Effector memory CD4-positive, alpha-beta T cell (primary cell): ENCODE measurements at regions not wholly inside any gene's neighbourhood (a gene's known extent, or its start where the extent isn't known, plus 50 kb on each side); places are given as distances from the start of the nearest gene placed in this dataset.

Experiments
- DNase-seq, 3 donors: peaks; one replicate each; pipeline ENCODE4 v3.0.0-alpha.2; 2020
- H3K27ac ChIP-seq: 2 replicates; pipeline ENCODE4 v1.7.0; 2013; ENCODE audit warnings: mild to moderate bottlenecking, low read length, moderate library complexity; ENCODE audit not compliant: insufficient read depth, poor library complexity, severe bottlenecking
- H3K27me3 ChIP-seq: replicated peaks from 2 replicates; pipeline ENCODE4 v1.7.0; 2013; ENCODE audit warnings: mild to moderate bottlenecking, low read length; ENCODE audit not compliant: insufficient read depth, control insufficient read depth, poor library complexity, severe bottlenecking
- H3K36me3 ChIP-seq: 2 replicates; pipeline ENCODE4 v1.7.0; 2013; ENCODE audit warnings: mild to moderate bottlenecking, low read length, moderate library complexity; ENCODE audit not compliant: control insufficient read depth, insufficient read depth
- H3K4me1 ChIP-seq: 2 replicates; pipeline ENCODE4 v1.7.0; 2013; ENCODE audit warnings: low read length, mild to moderate bottlenecking; ENCODE audit not compliant: control insufficient read depth, insufficient read depth, poor library complexity, severe bottlenecking
- H3K4me3 ChIP-seq: 2 replicates; pipeline ENCODE4 v1.7.0; 2013; ENCODE audit warnings: low read length, low read depth, mild to moderate bottlenecking; ENCODE audit not compliant: insufficient read depth, poor library complexity, severe bottlenecking
- H3K9me3 ChIP-seq: 2 replicates; pipeline ENCODE4 v1.7.0; 2013; ENCODE audit warnings: mild to moderate bottlenecking, low read length, moderate library complexity; ENCODE audit not compliant: control insufficient read depth

GRCh38 chr12:89840162-89840922 is 131.7 kb upstream of the ATP2B1 start:
- Histone ChIP-seq H3K36me3 (no peaks in the 10 kb centered on the region), H3K27me3 (no peaks in the 10 kb centered on the region), H3K4me3 (no peak overlapping the region), H3K4me1 (no peaks in the 10 kb centered on the region), H3K9me3 (no peaks in the 10 kb centered on the region), H3K27ac (no peak overlapping the region)
- DNase-seq: no peak

GRCh38 chr12:89839444-89839843 is 130.8 kb upstream of the ATP2B1 start:
- DNase-seq: no peak
- H3K4me1 ChIP-seq: no peaks in the 10 kb centered on the region
- no peaks in the 10 kb centered on the region for H3K36me3 ChIP-seq
- H3K9me3 ChIP-seq: no peaks in the 10 kb centered on the region
- no peak overlapping the region for H3K27ac ChIP-seq
- no peaks in the 10 kb centered on the region for H3K27me3 ChIP-seq
- H3K4me3 ChIP-seq: no peak overlapping the region

DNA sequence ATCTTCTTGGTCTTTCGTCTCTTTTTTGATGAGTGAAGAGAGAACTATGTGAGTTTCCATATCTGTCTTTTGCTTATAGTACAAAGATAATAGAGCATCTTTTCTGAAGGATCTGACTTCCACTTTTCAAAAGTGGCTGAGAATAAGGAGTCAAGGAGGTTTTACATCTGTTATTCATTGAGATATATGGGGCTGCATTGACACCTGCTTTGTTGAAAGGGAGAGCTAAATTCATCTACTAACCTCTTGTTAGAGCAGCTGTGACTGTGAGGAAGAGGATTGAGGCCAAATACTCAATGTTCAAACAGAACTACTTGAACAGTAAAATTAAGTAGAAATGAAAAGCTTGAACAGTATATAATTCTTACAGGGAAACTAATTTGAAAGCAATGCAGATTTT is 130.2 kb upstream of the ATP2B1 start:
- Histone ChIP-seq H3K36me3 (no peaks in the 10 kb centered on the region), H3K4me1 (no peaks in the 10 kb centered on the region), H3K27ac (no peak overlapping the region), H3K9me3 (no peaks in the 10 kb centered on the region), H3K4me3 (no peak overlapping the region), H3K27me3 (no peaks in the 10 kb centered on the region)
- DNase-seq: no peak

DNA sequence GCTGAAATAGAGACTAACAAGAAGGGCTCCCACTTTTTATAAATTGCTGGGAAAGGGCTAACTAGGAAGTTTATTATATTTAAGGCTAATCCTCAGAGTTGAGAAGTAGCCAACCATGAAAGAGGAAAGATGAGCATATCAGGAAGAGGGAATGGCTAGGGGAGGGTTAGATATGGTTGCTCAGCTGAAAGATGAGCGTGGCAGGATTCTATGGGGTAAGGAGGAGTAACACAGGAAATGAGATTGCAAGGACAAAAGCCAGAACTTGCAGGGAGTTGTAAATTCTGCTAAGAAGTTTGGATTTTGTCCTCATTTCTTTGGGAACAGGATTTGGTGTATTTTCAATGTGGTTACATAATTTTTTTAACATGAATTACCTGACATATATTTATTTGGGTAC is 127.4 kb upstream of the ATP2B1 start:
- no peaks in the 10 kb centered on the region for H3K36me3 ChIP-seq

DNA sequence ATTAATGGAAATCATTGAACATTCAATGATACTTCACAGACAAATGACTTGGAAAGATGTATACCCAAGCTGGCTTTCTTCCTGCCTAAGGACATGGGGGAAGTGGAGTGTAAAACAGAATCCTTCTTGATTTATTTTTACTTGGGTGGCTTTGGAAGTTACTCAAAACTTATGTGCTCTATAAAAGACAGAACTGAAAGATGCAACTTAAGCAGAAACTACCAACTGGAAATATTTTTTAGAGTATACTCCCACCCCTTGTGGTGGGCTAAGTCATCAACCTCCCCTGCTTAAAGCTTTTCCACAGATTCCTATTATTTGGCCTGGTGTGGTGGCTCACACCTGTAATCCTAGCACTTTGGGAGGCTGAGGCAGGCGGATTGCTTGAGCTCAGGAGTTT is 126.0 kb upstream of the ATP2B1 start:
- H3K9me3 ChIP-seq: no peaks in the 10 kb centered on the region
- no peaks in the 10 kb centered on the region for H3K4me1 ChIP-seq
- DNase-seq: no peak
- H3K27me3 ChIP-seq: no peaks in the 10 kb centered on the region
- no peak overlapping the region for H3K4me3 ChIP-seq
- no peak overlapping the region for H3K27ac ChIP-seq
- no peaks in the 10 kb centered on the region for H3K36me3 ChIP-seq

More for the DNA sequence above, 127.4 kb upstream of the ATP2B1 start:
- no peaks in the 10 kb centered on the region for H3K9me3 ChIP-seq
- no peak overlapping the region for H3K4me3 ChIP-seq
- no peaks in the 10 kb centered on the region for H3K27me3 ChIP-seq
- no peaks in the 10 kb centered on the region for H3K4me1 ChIP-seq
- no peak for DNase-seq
- no peak overlapping the region for H3K27ac ChIP-seq

GRCh38 chr12:89833337-89834252 is 125.0 kb upstream of the ATP2B1 start:
- no peaks in the 10 kb centered on the region for H3K27me3 ChIP-seq
- no peaks in the 10 kb centered on the region for H3K36me3 ChIP-seq
- H3K4me1 ChIP-seq: no peaks in the 10 kb centered on the region
- DNase-seq: no peak
- H3K9me3 ChIP-seq: no peaks in the 10 kb centered on the region
- H3K4me3 ChIP-seq: no peak overlapping the region
- no peak overlapping the region for H3K27ac ChIP-seq

DNA sequence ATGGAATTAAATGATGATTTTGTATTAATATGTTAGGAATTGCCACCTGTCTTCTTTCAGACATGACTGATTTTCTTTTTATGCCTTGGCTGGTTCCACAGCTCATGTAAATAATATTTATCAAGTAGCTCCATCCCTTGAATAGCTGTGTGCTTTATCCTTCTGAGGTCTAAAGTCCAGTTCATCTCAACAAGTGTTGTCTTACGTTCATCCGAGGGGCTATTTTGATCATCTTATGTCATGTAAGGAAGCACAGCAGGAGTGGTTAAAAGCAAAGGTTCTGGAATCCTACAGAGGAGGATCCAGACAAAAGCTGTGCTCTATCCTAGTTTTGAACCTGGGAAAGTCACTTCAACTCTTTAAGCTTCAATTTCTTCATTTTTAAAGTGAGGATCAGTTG is 123.7 kb upstream of the ATP2B1 start:
- Histone ChIP-seq H3K9me3 (no peaks in the 10 kb centered on the region), H3K36me3 (no peaks in the 10 kb centered on the region)

GRCh38 chr12:89831310-89832095 is 122.9 kb upstream of the ATP2B1 start:
- Histone ChIP-seq H3K27me3 (no peaks in the 10 kb centered on the region), H3K4me3 (no peak overlapping the region), H3K27ac (no peak overlapping the region), H3K36me3 (no peaks in the 10 kb centered on the region), H3K9me3 (no peaks in the 10 kb centered on the region), H3K4me1 (no peaks in the 10 kb centered on the region)
- DNase-seq: no peak

More for the DNA sequence above, 123.7 kb upstream of the ATP2B1 start:
- Histone ChIP-seq H3K27me3 (no peaks in the 10 kb centered on the region), H3K4me3 (no peak overlapping the region), H3K27ac (no peak overlapping the region), H3K4me1 (no peaks in the 10 kb centered on the region)
- no peak for DNase-seq

DNA sequence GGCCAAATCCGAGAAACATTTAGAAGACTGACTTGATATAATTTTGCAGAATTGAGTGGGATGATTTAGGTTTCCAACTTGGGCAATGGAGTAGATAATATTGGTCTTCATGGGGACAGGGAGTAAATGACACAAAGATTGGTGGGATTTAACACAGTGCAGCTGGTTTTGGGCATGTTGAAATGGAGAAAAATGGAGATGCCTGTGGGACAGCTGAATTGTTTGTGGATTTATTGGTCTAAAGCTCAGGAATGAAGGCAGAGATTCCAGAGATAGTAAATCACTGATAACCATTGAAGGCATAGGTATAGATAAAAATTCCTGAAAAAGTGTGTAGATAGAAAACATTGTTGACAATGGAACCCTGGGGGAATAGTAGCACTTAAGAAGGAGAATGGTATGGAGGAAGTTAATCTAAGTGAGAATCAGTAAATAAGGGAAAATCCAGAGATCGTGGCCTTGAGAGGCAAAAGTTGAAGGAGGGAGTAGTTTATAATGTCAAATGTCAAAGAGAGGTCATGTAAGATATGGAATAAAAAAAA is 120.9 kb upstream of the ATP2B1 start:
- H3K9me3 ChIP-seq: no peaks in the 10 kb centered on the region
- no peaks in the 10 kb centered on the region for H3K27me3 ChIP-seq
- H3K36me3 ChIP-seq: no peaks in the 10 kb centered on the region
- no peak overlapping the region for H3K4me3 ChIP-seq
- no peak for DNase-seq
- H3K27ac ChIP-seq: no peak overlapping the region
- no peaks in the 10 kb centered on the region for H3K4me1 ChIP-seq
